ENCODE measurements at regions not wholly inside any gene's neighbourhood (a gene's known extent, or its start where the extent isn't known, plus 50 kb on each side); places are given as distances from the start of the nearest gene placed in this dataset.

DNA sequence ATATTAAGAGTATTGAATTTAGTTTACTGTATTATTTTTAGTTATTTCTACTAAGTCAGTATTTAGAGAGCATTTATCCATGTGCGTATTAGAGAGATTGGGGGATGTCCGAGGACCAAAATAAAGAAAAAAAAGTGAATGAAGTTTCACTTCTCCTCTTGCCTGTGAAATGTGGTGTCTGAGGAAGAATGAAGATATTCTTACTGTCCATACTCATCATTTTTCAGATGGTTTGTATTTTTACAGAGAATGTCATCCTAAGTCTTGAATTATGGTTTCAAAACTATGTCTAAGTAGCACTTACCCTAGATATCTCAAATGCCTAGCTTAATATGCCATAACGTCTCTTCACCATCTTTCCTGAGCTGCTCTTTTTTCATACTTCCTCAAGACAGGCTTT, 854.3 kb downstream of the C4orf33 start:
- no peak for DNase-seq (ENCODE audit: low read depth)
- H3K4me3 ChIP-seq (ENCODE audit: low read length): no peak overlapping the region
- TF ChIP-seq, protein P1, sequence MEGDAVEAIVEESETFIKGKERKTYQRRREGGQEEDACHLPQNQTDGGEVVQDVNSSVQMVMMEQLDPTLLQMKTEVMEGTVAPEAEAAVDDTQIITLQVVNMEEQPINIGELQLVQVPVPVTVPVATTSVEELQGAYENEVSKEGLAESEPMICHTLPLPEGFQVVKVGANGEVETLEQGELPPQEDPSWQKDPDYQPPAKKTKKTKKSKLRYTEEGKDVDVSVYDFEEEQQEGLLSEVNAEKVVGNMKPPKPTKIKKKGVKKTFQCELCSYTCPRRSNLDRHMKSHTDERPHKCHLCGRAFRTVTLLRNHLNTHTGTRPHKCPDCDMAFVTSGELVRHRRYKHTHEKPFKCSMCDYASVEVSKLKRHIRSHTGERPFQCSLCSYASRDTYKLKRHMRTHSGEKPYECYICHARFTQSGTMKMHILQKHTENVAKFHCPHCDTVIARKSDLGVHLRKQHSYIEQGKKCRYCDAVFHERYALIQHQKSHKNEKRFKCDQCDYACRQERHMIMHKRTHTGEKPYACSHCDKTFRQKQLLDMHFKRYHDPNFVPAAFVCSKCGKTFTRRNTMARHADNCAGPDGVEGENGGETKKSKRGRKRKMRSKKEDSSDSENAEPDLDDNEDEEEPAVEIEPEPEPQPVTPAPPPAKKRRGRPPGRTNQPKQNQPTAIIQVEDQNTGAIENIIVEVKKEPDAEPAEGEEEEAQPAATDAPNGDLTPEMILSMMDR (IDR thresholded peaks at IDR 0.05; ENCODE audit: insufficient read depth, low read depth, low read length, missing control alignments): no peak

DNA sequence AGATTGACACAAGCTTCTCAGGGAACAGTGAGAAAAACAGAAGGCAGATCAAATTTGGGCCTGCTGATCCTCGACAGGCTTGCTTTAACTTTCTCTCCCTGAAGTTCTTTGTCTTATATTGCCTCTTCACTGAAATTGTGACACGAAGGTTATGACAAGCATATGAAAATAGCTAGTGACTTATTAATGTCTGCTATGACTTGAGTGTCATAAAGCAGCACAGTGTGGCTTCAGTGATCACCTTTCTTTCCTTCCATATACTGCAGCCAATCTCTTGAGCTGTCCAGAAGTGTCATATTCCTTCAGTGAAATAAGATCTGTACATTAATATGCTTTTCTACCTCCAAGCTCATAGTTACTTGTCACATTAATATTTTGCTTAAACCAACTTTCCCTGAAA, 870.2 kb downstream of the C4orf33 start:
- no peak overlapping the region for H3K4me3 ChIP-seq (ENCODE audit: low read length)
- no peak for DNase-seq (ENCODE audit: low read depth)

GRCh38 chr4:129968366-129968765, 872.4 kb downstream of the C4orf33 start:
- H3K4me3 ChIP-seq (ENCODE audit: low read length): no peak overlapping the region
- DNase-seq (ENCODE audit: low read depth): no peak
- TF ChIP-seq, protein P1 (IDR thresholded peaks at IDR 0.05; ENCODE audit: insufficient read depth, low read depth, low read length, missing control alignments): no peak

More for the DNA sequence above, 870.2 kb downstream of the C4orf33 start:
- TF ChIP-seq, protein P1 (IDR thresholded peaks at IDR 0.05; ENCODE audit: insufficient read depth, low read depth, low read length, missing control alignments): no peak

- no peak for DNase-seq (ENCODE audit: low read depth)
- no peak overlapping the region for H3K4me3 ChIP-seq (ENCODE audit: low read length)
- TF ChIP-seq, protein P1 (IDR thresholded peaks at IDR 0.05; ENCODE audit: insufficient read depth, low read depth, low read length, missing control alignments): no peak
Measured at GRCh38 chr4:129968778-129969177, 872.8 kb downstream of the C4orf33 start.

GRCh38 chr4:129970801-129971200, 874.8 kb downstream of the C4orf33 start:
- TF ChIP-seq, protein P1 (IDR thresholded peaks at IDR 0.05; ENCODE audit: insufficient read depth, low read depth, low read length, missing control alignments): no peak
- no peak for DNase-seq (ENCODE audit: low read depth)
- no peak overlapping the region for H3K4me3 ChIP-seq (ENCODE audit: low read length)

DNA sequence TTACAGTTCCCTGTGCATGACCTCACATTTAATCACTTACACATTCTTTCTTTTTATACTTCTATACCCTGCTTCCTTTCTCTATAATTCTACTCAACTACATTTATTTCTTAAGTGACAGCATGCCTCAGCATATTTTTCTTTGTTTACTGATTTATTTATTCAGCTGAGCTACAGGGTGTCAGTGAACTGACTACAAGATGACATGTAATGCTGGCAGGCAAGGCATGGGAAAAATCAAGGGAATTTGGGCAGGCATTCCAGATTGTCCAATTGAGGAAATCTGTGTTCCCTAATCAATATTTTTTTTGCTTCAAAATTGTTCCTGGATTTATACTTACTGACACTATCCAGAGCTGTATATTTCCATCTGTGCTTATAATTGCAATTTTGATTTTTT, 875.5 kb downstream of the C4orf33 start:
- TF ChIP-seq, protein P1 (IDR thresholded peaks at IDR 0.05; ENCODE audit: insufficient read depth, low read depth, low read length, missing control alignments): no peak
- H3K4me3 ChIP-seq (ENCODE audit: low read length): no peak overlapping the region
- DNase-seq (ENCODE audit: low read depth): no peak

DNA sequence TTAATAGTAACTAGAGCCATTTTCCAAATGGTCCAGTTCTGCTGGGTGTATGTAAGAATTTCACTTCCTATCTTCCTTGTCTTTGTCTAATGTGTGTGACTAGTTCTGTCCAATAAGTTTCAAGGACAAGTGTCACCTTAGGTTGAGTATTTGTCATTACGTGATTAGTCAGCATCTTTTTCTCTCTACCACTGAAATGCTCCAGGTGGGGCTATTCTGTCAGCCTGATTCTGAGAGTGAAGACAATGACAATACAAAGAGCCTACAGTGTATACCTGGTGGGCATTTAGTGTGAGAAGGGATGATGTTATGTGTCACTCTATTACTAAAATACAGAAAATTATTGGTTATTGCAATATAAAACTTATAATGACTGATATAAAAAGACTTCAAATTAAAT, 876.3 kb downstream of the C4orf33 start:
- DNase-seq (ENCODE audit: low read depth): no peak
- TF ChIP-seq, protein P1 (IDR thresholded peaks at IDR 0.05; ENCODE audit: insufficient read depth, low read depth, low read length, missing control alignments): no peak
- H3K4me3 ChIP-seq (ENCODE audit: low read length): no peak overlapping the region
